Medulla oblongata (tissue), 1 donor: ENCODE measurements at regions not wholly inside any gene's neighbourhood (a gene's known extent, or its start where the extent isn't known, plus 50 kb on each side); places are given as distances from the start of the nearest gene placed in this dataset.
"Not testable (repeated sequence)": the region's sequence is repeated elsewhere in the genome, so short reads cannot be mapped to it uniquely, and the experiment has no call there.

ENCODE experiments used
- DNase-seq: peaks from one replicate; pipeline ENCODE4 v3.0.0-alpha.2; 2015; ENCODE audit errors: extremely low spot score

DNA sequence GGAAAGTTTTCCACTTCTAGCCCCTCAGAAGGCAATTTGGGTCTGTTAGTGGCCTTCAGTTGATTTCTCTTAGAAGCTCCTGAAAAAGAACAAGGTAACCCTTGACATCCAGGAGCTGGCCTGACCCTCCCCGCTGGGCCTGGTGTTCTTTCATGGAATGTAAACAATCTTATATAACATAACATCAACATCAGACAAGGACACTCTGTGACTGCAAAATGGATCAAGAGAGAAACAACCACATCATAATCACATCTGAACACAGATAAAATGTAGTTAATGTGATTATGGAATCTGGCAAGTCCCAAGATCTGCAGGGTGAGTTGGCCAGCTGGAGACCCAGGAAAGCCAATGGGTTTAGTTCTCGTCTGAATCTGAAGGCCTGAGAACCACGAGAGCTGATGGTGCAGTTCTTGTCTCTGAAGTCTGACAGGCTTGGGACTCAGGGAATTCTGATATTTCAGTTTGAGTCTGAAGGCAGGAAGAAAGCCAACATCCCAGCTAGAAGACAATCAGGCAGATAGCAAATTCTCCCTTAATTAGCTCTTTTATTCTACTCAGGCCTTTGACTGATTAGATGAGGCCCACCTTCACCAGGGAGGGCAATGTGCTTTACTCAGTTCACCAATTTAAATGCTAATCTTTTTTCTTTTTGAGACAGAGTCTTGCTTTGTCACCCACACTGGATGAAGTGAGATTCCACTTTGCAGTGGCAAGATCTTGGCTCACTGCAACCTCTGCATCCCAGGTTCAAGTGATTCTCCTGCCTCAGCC is 91.4 kb upstream of the NAMPT start:
- no peak for DNase-seq

DNA sequence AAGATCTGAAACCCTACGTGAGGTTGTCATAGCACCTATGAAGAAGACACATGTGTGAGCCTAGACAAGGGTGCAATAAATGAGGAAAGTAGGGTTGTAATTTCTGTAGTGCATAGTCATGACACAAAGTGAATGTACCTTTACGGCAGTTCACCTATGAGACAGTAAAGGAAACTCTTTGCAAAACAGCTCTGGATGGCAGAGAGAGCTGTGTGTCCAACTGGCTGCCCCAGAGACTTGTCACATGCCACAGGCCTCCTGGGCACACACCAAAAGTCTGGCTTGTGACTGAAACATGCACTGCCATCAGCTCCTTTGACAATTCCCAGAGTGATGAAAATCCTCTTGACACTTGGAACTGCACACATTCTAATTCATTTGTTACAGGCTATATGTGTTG is 90.7 kb upstream of the NAMPT start:
- DNase-seq: no peak

DNA sequence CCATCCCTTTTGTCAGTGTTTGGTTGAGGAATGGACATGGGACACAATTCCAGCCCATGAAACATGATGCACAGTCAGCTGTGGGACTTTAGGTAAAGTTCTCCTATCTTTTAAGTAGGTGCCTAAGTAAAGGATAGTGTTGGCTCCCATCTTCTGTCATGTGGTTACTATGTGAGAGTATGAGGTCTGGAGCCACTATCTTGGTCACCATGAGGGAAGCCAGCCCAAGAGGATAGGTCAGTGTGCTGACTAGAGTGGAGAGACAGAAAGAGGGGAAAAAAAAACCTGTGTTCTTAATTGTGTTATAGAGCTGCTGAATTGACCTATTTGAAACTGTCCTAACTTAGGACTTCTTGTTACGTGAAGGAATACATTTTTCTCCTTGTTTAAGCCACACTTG is 89.7 kb upstream of the NAMPT start:
- no peak for DNase-seq

DNA sequence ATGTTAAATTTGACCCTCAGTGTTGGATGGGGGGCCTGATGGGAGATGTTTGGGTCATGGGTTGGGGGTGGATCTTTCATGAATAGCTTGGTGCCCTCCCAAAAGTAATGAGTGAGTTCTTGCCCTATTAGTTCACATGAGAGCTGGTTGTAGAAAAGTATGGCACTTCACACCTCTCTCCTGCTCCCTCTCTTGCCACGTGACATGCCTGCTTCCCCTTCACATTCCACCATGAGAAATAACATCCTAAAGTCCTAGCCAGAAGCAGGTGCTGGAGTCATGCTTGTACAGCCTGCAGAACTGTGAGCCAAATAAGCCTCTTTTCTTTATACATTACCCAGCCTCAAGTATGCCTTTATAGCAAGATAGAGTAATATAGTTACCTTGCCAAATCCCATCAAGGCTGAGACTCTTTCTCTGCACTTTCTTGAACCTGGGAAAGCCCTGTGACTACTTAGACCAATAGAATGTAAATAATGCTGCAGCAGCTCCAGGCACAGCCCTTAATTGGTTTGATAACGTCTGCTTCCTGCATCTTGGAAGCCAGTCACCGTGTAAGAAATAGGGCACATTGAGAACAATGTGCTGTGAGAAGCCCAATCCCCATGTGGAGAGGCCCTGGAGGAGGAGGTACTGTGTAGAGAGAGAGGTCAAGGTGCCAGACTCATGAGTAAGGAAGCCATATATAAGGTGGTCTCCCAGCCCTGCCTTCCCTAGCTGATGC is 88.0 kb upstream of the NAMPT start:
- no peak for DNase-seq

DNA sequence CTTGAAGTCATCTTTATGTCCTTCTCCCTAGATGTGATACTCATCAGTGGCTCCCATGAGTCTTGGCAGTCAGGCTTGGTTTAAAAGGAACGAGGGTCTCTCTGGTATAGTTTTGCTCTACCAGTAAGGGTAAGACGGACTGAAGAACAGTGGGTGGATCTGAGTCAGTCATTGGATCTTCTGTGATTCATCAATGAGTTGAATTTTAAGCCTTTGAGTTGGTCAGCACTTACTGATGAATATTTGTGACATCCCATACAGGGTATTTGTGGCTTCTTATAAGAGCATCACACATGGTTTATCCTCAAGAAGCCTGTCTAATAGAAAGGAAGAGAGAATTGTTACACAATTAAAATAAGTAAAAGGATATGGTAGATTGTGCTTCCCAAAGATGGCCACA is 87.3 kb upstream of the NAMPT start:
- DNase-seq: no peak

DNA sequence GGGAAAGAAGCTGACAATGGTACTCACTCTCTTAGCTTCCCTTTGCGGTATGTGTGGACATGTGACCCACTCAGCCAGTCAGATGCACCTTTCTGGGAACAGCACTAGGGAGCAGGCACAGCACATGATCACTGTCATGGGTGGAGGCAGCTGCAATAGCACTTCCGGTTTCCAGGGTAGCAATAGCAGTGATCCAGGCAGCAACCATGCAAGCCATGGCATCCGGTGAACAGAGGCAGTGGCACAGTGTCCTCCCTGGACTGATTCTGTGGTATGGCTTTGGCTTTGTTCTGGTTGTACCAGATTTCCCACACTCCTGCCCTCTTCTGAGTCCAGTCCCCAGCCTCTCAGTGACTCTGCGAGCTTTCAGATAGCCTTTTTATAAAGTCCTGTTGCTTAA is 86.8 kb upstream of the NAMPT start:
- DNase-seq: no peak

DNA sequence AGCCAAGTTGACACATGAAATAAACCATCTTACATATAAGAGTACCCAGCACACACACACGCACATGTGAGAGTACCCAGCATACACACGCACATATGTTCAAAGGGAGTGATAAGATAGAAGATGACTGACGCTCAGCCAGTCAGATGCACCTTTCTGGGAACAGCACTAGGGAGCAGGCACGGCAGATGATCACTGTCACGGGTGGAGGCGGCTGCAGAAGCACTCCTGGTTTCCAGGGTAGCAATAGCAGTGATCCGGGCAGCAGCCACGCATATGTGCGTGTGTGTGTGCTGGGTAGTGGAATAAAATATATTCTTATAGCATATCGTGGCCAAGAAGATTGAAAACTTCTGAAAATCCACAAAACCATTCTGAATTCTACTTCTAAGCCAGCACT is 85.8 kb upstream of the NAMPT start:
- no peak for DNase-seq

DNA sequence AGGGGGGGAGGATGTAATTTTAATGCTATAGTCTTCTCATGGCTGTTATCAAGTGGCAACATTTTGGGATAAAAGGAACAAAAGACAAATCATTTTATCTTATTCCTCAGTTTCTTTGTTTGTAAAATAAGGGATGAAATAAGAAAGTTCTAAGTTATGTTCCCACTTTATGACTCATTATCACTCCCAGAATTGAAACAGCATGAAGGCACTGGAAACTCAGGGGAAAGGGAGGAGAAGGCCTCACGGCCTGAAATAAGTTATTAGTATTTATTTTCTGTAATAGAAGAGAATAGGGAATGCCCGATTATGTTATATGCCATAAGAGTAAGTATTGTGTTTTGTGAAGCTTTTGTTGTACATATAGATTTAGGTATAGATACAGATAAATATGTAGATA is 85.0 kb upstream of the NAMPT start:
- DNase-seq: no peak

DNA sequence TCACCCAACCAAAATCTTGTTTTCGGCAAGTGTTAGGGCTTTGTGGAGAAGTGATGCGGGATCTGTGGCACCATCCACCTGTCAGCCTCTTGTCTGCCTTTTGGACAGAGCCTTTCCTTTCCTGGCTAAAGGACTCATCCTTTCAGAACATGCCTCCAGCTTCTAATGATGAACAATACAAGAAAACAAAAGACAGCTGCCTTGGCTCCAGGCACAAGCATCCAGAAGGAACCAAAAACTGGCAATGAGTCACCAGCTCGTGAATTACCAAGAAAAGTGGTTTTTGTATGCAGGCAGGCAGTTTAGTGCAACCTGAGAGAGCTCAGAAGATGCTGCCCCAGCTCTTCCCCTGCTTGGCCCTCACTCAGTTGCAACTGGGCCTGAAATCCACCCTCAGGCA is 84.6 kb upstream of the NAMPT start:
- no peak for DNase-seq

DNA sequence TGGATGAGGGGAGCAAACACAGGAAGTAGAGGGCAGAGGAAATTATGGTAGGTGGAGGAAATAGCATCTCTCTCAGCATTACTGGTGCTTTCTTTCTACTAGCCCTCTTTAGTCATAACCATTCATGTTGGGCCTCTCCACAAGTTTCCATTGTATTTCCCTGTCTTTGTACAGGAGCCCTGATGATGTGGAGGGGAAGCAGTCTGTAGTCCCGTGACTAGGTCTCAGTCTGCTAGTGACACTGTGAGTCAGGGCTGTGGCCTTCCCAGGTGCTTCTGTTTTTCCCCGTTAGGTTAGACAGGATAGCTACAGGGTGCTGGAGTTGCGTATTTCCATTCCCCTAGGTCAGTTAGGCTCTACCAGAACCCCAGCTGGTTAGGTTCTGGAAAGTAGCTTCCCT is 82.9 kb upstream of the NAMPT start:
- no peak for DNase-seq

DNA sequence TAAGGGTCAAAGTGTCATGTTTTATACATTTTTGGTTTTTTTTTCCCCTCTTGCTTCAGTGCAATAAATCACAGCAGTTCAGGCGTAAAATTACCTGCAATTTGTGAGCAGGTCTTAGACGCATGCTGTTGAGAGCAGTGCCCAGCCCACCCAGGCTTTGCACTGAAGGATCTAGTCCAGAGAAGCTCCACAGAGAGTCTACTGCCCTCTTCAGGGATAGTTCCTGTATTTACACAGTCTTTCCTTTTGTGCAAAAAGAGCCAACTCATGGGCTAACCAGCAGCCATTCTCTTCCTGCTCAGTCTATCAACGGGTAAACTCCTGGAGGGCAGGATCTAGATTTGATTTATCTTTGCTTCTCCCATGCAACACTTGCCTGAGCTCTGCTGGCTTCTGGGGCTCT is 82.2 kb upstream of the NAMPT start:
- peak; percentile 10 for DNase-seq

DNA sequence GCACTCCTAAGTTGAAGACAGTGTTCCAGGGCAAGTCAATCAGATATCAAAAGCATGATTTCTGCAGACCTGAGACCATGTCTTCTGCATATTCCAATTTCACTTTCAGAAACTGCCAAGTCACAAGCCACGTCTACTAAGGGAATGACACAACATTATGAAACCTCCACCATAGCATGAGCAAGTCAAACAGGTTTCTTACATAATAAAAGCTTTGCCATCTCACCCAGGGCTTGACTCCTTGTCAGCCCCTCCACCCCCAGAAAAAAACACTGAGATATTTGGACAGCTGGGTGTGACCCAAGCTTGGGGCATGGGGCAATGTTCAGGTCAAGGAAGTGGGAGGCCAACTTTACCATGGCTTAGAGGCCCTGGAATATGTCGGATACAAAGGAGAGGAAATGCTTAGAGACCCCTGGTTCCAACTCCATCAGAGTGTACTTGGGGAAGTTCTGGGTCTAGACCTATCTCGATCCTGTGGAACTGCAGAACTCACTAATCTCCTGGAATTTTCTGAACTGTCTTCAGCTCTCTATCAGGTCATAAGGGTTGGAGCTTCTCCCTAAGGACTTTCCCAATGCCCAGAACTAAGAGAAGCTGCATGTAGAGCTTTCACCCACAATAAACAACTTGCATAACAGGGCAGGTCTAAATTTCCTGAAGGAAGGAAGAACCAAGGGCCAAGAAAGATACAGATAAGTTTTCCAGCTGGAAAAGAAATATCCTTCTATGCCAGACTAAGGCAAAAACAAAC is 80.6 kb upstream of the NAMPT start:
- DNase-seq: no peak

DNA sequence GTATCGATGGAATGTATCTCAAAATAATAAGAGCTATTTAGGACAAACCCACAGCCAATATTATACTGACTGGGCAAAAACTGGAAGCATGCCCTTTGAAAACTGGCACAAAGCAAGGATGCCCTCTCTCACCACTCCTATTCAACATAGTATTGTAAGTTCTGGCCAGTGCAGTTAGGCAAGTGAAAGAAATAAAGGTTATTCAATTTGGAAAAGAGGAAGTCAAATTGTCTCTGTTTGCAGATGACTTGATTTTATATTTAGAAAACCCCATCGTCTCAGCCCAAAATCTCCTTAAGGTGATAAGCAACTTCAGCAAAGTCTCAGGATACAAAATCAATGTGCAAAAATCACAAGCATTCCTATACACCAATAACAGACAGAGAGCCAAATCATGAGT is 77.7 kb upstream of the NAMPT start:
- DNase-seq: not testable (repeated sequence)

DNA sequence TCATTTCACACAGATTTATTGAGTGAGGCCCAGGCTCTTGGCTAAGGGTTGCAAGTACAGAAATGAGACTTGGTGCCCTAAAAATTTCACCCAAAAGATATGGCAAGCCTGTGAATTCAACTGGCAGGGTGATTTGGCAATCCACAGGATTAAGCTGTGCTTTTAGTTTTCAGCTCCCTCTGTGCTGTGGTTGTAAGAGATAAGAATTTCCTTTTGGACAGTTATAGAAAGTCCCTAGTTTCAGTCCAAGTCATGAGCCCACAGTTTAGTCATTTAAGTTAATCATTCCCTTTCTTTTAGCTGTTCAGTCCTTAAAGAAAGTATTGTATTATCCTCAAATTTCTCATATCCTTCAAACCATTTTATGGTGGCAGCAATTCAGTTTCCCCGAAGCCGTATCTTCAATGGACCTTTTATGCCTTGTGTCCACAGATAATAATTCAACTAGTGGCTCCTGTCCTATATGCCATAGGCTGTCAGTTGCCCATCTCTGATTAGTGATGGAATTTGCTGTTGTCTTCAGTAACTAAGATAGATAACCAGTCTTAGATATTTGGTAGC is 73.4 kb upstream of the NAMPT start:
- no peak for DNase-seq

DNA sequence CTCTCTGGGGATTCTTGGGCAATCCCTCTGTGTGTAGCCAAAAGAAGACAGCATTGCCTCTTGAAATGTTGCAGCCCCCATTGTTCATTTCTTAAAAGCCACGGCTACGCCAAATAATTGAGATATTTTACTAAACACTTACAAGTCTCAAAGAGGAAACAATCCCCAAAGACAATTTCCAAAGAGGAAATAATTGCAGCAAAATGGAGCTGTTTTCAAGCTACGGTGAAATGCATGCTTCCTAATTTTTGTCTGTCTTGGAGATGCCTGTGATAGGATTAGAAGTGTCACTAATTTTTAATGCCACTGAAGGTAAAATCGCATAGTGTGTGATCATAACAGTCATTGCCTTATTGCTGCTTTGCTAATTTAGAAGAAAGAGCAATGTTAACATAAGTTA is 72.9 kb upstream of the NAMPT start:
- no peak for DNase-seq

DNA sequence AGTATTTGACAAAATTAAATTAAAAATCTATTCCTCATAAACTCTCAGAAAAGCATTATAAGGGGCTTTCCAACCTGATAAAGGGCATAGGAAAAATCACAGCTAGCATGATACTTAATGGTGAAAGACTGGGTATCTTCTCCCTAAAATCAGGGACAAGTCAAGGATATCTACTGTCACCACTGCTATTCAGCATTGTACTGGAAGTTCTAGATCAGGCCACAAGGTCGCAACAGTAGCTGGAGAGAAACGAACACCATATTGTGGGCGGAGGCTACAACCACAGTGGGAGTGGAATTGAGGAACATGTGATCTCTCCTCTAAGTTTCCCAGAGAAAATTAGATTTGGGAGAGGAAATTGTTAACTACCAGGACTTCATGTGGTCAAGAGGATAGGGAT is 70.0 kb upstream of the NAMPT start:
- DNase-seq: no peak

DNA sequence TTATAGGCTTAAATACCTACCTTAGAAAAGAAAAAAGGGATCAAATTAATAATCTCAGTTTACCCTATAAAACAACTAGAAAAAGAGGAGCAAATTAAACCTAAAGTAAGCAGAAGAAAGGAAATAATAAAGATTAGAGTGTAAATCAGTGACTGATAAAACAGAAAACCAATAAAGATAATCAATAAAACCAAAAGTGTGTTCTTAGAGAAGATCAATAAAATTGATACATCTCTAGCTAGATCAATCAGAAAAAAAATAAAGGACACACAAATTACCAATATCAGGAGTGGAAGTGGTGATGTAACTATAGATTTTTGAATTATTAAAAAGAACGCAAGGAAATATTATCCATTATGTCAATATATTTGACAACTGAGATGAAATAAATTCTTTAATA is 69.2 kb upstream of the NAMPT start:
- DNase-seq: no peak

DNA sequence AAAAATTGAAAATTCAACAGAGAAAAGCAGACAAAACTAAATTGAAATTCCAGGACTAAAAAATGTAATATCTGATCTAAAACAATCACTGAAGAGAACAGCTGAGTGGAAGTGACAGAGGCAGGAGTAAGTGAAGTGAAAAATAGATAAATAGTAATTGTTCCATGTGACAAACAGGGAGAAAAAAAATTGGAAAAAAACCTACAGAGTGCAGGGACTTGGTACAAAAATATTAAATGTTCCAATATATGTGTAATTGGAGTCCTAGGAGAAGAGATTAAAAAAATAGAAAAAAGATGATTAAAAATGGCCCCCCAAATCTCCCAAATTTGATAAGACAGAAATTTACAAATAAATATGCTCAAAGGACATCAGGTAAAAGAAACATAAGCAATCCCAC is 63.4 kb upstream of the NAMPT start:
- no peak for DNase-seq

DNA sequence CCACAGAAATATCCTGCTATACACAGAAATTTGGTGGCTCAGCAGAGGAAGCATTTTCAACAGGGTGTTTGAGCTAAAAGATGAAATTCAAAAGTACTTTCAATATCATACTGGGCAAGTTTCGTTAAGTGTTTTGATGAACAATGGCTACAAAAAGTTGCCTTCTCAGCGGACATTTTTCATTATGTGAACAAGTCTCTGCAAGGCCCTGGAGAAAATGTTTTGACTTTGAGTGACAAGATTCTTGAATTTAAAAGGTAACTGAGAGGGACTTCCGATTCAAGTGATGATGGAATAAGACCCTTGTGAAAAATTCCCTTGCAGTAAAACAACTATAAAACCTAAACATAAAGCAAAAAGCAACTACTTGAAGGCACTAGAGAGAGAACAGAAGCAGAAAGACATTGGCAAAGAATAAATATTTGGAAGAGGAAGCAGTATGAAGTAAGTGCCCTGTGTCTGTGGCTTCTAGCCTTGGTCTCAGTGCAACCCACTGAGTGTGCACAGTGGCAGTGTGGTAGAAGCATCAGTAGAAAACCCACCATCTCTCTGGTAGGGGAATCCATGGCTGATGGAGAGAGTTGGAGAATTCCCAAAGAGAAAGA is 62.5 kb upstream of the NAMPT start:
- DNase-seq: no peak

DNA sequence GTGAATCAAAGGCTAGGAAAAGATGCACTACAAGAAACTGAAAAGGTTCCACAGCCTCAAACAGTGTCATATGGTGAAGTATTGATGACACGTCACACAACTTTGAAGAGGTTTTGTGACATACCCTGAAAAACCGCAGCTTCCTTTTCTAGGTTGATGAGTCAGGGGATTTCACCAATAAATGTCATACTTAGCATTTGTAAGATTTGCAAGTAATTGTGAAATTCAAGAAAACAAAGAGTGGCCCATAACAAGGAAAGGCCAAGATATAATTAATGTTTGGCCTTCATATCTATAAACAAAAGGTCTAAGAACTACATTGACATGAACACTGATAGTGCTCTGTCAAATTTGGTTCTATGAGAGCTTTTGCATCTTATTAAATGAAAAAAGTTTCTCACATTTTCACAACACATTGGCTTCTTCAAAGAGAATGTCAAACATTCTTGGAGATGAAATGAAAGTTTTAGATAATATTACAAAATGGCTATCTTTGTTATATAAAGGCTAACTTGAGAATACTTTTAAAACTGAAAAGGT is 62.0 kb upstream of the NAMPT start:
- DNase-seq: peak; percentile 51

DNA sequence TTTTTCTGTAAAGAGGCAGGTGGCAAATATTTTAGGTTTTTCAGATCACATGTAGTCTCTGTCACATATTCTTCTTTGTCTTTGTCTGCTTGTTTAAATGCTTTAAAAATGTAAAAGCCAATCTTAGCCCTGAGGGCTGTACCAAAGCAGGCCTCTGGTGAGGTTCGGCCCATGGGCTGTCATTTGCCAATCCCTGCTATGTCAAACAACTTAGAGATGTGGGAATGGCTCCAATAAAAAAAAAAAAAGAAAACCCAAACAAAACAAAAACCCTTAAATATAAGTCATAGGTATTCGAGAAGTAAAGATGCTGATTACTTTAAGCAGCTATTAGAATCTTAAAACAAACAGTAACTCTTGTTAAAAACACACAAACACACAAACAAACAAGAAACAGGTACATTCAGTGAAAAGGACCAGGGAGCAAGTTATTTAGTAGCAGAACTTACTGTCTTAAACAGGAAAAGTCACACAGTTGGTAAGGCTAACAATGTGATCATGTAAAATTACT is 61.4 kb upstream of the NAMPT start:
- no peak for DNase-seq
